KMS-11 (cell line): ENCODE measurements at regions not wholly inside any gene's neighbourhood (a gene's known extent, or its start where the extent isn't known, plus 50 kb on each side); places are given as distances from the start of the nearest gene placed in this dataset.

ENCODE experiments used
- H2AFZ ChIP-seq: fragments of 200-600 bp; sonication (generic); 2 replicates; pipeline ENCODE4 v1.6.1; 2016; ENCODE audit warnings: antibody characterized with exemption, mixed run types, low read depth
- H3K27ac ChIP-seq: fragments of 200-600 bp; sonication (generic); 2 replicates; pipeline ENCODE4 v1.6.1; 2016; ENCODE audit warnings: mild to moderate bottlenecking, mixed run types
- H3K27me3 ChIP-seq: fragments of 200-600 bp; sonication (generic); 2 replicates; pipeline ENCODE4 v1.6.1; 2017; ENCODE audit warnings: mild to moderate bottlenecking, low read depth, mixed run types, moderate library complexity; ENCODE audit not compliant: insufficient read depth
- H3K36me3 ChIP-seq: fragments of 200-600 bp; sonication (generic); 2 replicates; pipeline ENCODE4 v1.6.1; 2017; ENCODE audit warnings: mild to moderate bottlenecking, mixed run types; ENCODE audit not compliant: insufficient read depth
- H3K4me1 ChIP-seq: fragments of 200-600 bp; sonication (generic); 2 replicates; pipeline ENCODE4 v1.6.1; 2016; ENCODE audit warnings: mild to moderate bottlenecking, low read depth, mixed run types; ENCODE audit not compliant: poor library complexity, severe bottlenecking
- H3K4me2 ChIP-seq: fragments of 200-600 bp; sonication (generic); 2 replicates; pipeline ENCODE4 v1.7.0; 2016; ENCODE audit warnings: mild to moderate bottlenecking, mixed run types
- H3K4me3 ChIP-seq: fragments of 200-600 bp; sonication (generic); IDR thresholded peaks from 2 replicates; pipeline ENCODE4 v1.6.1; 2017; ENCODE audit warnings: low read depth, low read length, mixed read lengths; ENCODE audit not compliant: insufficient read depth
- H3K79me2 ChIP-seq: fragments of 200-600 bp; sonication (generic); 2 replicates; pipeline ENCODE4 v1.6.1; 2016; ENCODE audit warnings: low read depth, mixed run types; ENCODE audit not compliant: insufficient read depth
- H3K9ac ChIP-seq: fragments of 200-600 bp; sonication (generic); 2 replicates; pipeline ENCODE4 v1.6.1; 2016; ENCODE audit warnings: mild to moderate bottlenecking, mixed run types
- H4K20me1 ChIP-seq: fragments of 200-600 bp; sonication (generic); 2 replicates; pipeline ENCODE4 v1.6.1; 2016; ENCODE audit warnings: mild to moderate bottlenecking, mixed run types; ENCODE audit not compliant: insufficient read depth
- TF ChIP-seq, protein P1 (sequence below): fragments of 200-600 bp; sonication (generic); conservative IDR thresholded peaks from 2 replicates; pipeline ENCODE4 v1.6.1; 2017; ENCODE audit warnings: low read depth, mild to moderate bottlenecking, antibody characterized with exemption, low read length, moderate library complexity, mixed read lengths

DNA sequence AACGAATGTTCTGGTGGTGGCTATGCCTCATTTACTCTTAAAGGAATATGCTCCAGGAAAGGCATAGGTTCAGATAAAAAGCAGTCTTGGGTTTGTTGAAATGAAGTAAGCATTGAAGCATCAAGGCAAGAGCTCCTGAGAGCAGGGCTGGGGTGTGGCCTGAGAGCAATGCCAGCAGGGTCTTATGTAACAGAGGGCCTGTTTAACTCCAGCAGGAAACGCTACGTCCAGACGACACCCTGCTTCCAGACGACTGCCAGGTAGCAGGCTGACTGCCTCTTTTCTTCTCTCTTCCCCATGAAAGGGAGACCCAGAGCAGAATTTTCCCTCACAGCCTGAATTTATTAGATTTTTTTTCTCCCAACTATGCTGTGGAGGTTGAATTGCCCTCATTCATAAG lies 127.2 kb upstream of the SLC5A12 start:
- H2AFZ ChIP-seq: no peak overlapping the region
- TF ChIP-seq, protein P1, sequence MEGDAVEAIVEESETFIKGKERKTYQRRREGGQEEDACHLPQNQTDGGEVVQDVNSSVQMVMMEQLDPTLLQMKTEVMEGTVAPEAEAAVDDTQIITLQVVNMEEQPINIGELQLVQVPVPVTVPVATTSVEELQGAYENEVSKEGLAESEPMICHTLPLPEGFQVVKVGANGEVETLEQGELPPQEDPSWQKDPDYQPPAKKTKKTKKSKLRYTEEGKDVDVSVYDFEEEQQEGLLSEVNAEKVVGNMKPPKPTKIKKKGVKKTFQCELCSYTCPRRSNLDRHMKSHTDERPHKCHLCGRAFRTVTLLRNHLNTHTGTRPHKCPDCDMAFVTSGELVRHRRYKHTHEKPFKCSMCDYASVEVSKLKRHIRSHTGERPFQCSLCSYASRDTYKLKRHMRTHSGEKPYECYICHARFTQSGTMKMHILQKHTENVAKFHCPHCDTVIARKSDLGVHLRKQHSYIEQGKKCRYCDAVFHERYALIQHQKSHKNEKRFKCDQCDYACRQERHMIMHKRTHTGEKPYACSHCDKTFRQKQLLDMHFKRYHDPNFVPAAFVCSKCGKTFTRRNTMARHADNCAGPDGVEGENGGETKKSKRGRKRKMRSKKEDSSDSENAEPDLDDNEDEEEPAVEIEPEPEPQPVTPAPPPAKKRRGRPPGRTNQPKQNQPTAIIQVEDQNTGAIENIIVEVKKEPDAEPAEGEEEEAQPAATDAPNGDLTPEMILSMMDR: no peak

DNA sequence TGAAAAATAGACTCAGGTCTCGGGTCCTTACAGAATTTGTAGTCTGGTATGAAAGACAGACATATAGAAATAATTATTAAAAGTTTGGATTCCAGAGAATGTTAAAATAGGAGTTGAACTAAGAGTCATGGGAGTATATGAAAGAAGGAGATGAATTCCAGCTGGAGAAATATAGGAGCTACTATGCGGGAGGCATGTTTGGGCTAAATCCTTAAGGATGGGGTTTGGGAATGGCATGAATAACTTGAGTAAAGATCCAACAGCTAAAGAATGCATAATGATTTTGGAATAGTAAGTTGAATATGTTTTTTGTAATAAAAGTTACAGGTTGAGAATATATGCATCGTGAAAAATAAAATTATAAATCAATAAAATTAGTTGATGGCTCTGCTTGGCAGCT lies 129.4 kb upstream of the SLC5A12 start:
- Histone ChIP-seq H3K4me3 (no peak overlapping the region), H3K27ac (no peak overlapping the region), H3K9ac (no peak overlapping the region), H2AFZ (no peak overlapping the region), H4K20me1 (no peaks in the 10 kb centered on the region), H3K4me2 (no peak overlapping the region), H3K79me2 (no peaks in the 10 kb centered on the region), H3K36me3 (no peaks in the 10 kb centered on the region), H3K27me3 (no peaks in the 10 kb centered on the region), H3K4me1 (no peaks in the 10 kb centered on the region)
- TF ChIP-seq, protein P1: no peak

More for the DNA sequence above, 127.2 kb upstream of the SLC5A12 start:
- Histone ChIP-seq H3K4me3 (no peak overlapping the region), H3K4me1 (no peaks in the 10 kb centered on the region), H4K20me1 (no peaks in the 10 kb centered on the region), H3K4me2 (no peak overlapping the region), H3K36me3 (no peaks in the 10 kb centered on the region; the same call in 1 of the 2 replicates), H3K9ac (no peak overlapping the region), H3K27ac (no peak overlapping the region), H3K79me2 (no peaks in the 10 kb centered on the region), H3K27me3 (no peaks in the 10 kb centered on the region)

DNA sequence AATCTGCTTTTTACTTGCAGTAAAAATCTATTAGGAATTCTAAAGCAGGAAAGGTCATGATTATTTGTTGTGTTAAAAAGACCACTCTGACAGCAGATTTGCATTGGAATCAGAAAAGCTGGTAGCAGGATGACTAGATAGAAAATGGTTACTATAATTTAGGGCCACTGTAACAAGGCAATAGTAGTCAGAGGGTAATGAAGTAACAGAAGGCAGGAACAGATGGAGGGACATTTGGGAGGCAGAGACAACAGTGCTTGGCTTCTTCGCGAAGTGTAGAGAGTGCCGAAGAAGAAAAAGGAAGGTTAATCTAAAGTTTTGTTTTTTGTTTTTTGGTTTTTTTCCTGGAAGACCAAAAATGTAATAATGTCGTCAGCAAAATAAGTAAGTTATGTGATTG lies 129.8 kb upstream of the SLC5A12 start:
- Histone ChIP-seq H3K4me3 (no peak overlapping the region), H3K36me3 (no peaks in the 10 kb centered on the region), H3K4me1 (no peaks in the 10 kb centered on the region), H3K27ac (no peak overlapping the region), H4K20me1 (no peaks in the 10 kb centered on the region), H3K4me2 (no peak overlapping the region), H3K79me2 (no peaks in the 10 kb centered on the region), H3K9ac (no peak overlapping the region), H2AFZ (no peak overlapping the region), H3K27me3 (no peaks in the 10 kb centered on the region)
- TF ChIP-seq, protein P1: no peak

DNA sequence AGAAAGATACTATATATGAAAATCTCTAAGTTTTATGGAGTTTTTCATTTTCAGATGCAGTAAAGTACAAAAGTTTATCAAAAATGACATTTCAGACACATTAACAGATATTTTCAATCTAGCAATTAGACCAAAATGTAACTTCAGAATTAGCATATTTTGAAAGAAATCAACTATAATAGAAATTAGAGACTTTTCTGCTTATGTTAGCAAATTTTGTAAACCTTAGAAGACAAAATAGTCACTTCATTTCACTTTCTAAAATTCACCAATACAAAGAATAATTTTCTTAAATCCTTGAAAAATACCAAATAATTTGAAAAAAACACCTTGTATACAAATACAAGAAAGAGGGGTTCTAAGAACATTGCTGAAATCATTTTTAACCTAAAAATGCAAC lies 135.8 kb upstream of the FIBIN start:
- Histone ChIP-seq H2AFZ (no peak overlapping the region), H3K9ac (no peak overlapping the region), H3K27ac (no peak overlapping the region), H3K27me3 (no peaks in the 10 kb centered on the region), H3K4me3 (no peak overlapping the region), H3K36me3 (no peaks in the 10 kb centered on the region), H4K20me1 (no peaks in the 10 kb centered on the region), H3K4me2 (no peak overlapping the region), H3K79me2 (no peaks in the 10 kb centered on the region), H3K4me1 (peaks cover 6% of the 10 kb centered on the region)
- TF ChIP-seq, protein P1: no peak
